Caco-2 (cell line): ENCODE measurements at regions not wholly inside any gene's neighbourhood (a gene's known extent, or its start where the extent isn't known, plus 50 kb on each side); places are given as distances from the start of the nearest gene placed in this dataset.

Experiments
- BruUV-seq: library from RNA; stranded (reverse); fragments of 400-500 nt; replicated peaks from 2 replicates; lab custom pipeline; 2021; lab: Mats Ljungman, UMichigan
- CTCF ChIA-PET: fragments of 300-600 bp; sonication (Branson Sonifier 250); formaldehyde crosslinking; loops from one replicate; lab custom pipeline; 2022; ENCODE audit warnings: antibody characterized with exemption; lab: Charles Lee
- POLR2A ChIA-PET: fragments of 300-600 bp; sonication (Branson Sonifier 250); formaldehyde crosslinking; loops from one replicate; lab custom pipeline; 2022; ENCODE audit warnings: antibody characterized with exemption; lab: Charles Lee
- DNase-seq, 2 experiments: peaks; one replicate each; pipeline versions ENCODE4 v3.0.0 to v3.0.0-alpha.2; 2020 to 2022
- H3K27me3 ChIP-seq: replicated peaks from 2 replicates; pipeline ENCODE4 v1.6.0; 2011; ENCODE audit warnings: low read length; ENCODE audit not compliant: control insufficient read depth, insufficient read depth
- H3K36me3 ChIP-seq: 2 replicates; pipeline ENCODE4 v1.5.1; 2011; ENCODE audit warnings: low read length; ENCODE audit not compliant: control insufficient read depth, insufficient read depth
- H3K4me1 ChIP-seq: fragments of 250-450 bp; sonication (Bioruptor Pico); 2 replicates; pipeline ENCODE4 v1.5.1; 2020; ENCODE audit warnings: mild to moderate bottlenecking
- H3K4me3 ChIP-seq: 2 replicates; pipeline ENCODE4 v1.5.1; 2011; ENCODE audit warnings: low read depth, mild to moderate bottlenecking, control low read depth, low read length
- H3K9me3 ChIP-seq: fragments of 250-450 bp; sonication (Bioruptor Pico); 2 replicates; pipeline ENCODE4 v1.5.1; 2020; ENCODE audit warnings: mild to moderate bottlenecking, moderate library complexity
- H3K27ac Mint-ChIP-seq: one replicate; pipeline ENCODE4 v1.8.0; 2022; ENCODE audit warnings: mixed read lengths; ENCODE audit not compliant: unreplicated experiment
- H3K27me3 Mint-ChIP-seq: one replicate; pipeline ENCODE4 v1.8.0; 2022; ENCODE audit warnings: mixed read lengths; ENCODE audit not compliant: insufficient read depth, unreplicated experiment
- H3K36me3 Mint-ChIP-seq: one replicate; pipeline ENCODE4 v1.8.0; 2022; ENCODE audit warnings: mild to moderate bottlenecking, mixed read lengths; ENCODE audit not compliant: insufficient read depth, unreplicated experiment
- H3K4me1 Mint-ChIP-seq: one replicate; pipeline ENCODE4 v1.8.0; 2022; ENCODE audit warnings: low read depth, mixed read lengths; ENCODE audit not compliant: unreplicated experiment
- H3K4me3 Mint-ChIP-seq: one replicate; pipeline ENCODE4 v1.8.0; 2022; ENCODE audit warnings: mild to moderate bottlenecking, moderate library complexity, mixed read lengths; ENCODE audit not compliant: unreplicated experiment
- H3K9me3 Mint-ChIP-seq: one replicate; pipeline ENCODE4 v1.8.0; 2022; ENCODE audit warnings: mixed read lengths; ENCODE audit not compliant: unreplicated experiment
- CTCF ChIP-seq, 2 experiments: fragments of 200-600 bp in 1 of 2; IDR thresholded peaks; 1 replicate in 1 of 2; 2 replicates in 1 of 2; pipeline versions ENCODE4 v1.5.1 to v1.8.0; 2011 to 2022; ENCODE audit warnings: antibody characterized with exemption in 1 of 2, control low read depth in 1 of 2, inconsistent platforms in 1 of 2, low read depth in 1 of 2, low read length in 1 of 2, mild to moderate bottlenecking in 1 of 2, moderate library complexity in 1 of 2; ENCODE audit not compliant: insufficient read depth in 1 of 2, severe bottlenecking in 1 of 2, unreplicated experiment in 1 of 2
- intact Hi-C: fragments of 100-400 bp; cut with micrococcal nuclease; formaldehyde crosslinking; loops from one replicate; pipeline ENCODE4 v1.10.0; 2022; ENCODE audit not compliant: unreplicated experiment

GRCh38 chr11:104324276-104324675, 160.3 kb upstream of the PDGFD start:
- TF ChIP-seq CTCF (IDR thresholded peaks at IDR 0.05; ENCODE audit: insufficient read depth in 1 of 2, low read depth in 1 of 2, low read length in 1 of 2, severe bottlenecking in 1 of 2, unreplicated experiment in 1 of 2) = no peak
- POLR2A ChIA-PET = no interaction called here
- Mint-ChIP-seq H3K27ac (no peak overlapping the region), H3K9me3 (no peaks in the 10 kb centered on the region), H3K4me1 (no peaks in the 10 kb centered on the region), H3K36me3 (no peaks in the 10 kb centered on the region), H3K4me3 (no peak overlapping the region), H3K27me3 (no peaks in the 10 kb centered on the region)
- no TSS peak for BruUV-seq
- no peak for DNase-seq
- CTCF ChIA-PET = no interaction called here
- intact Hi-C loops = no loop called here
- H3K27me3 ChIP-seq = no peaks in the 10 kb centered on the region
- H3K36me3 ChIP-seq = no peaks in the 10 kb centered on the region
- no peaks in the 10 kb centered on the region for H3K4me1 ChIP-seq
- H3K4me3 ChIP-seq = no peak overlapping the region
- H3K9me3 ChIP-seq = no peaks in the 10 kb centered on the region

GRCh38 chr11:104323841-104324240, 159.9 kb upstream of the PDGFD start:
- POLR2A ChIA-PET = no interaction called here
- Histone ChIP-seq H3K27me3 (no peaks in the 10 kb centered on the region), H3K36me3 (no peaks in the 10 kb centered on the region), H3K4me3 (no peak overlapping the region), H3K4me1 (no peaks in the 10 kb centered on the region), H3K9me3 (no peaks in the 10 kb centered on the region)
- H3K27ac Mint-ChIP-seq = no peak overlapping the region
- no peak overlapping the region for H3K4me3 Mint-ChIP-seq
- no peak for TF ChIP-seq CTCF (IDR thresholded peaks at IDR 0.05; ENCODE audit: insufficient read depth in 1 of 2, low read depth in 1 of 2, low read length in 1 of 2, severe bottlenecking in 1 of 2, unreplicated experiment in 1 of 2)
- CTCF ChIA-PET = no interaction called here
- intact Hi-C loops = no loop called here
- no peaks in the 10 kb centered on the region for H3K27me3 Mint-ChIP-seq
- no TSS peak for BruUV-seq
- DNase-seq = no peak
- H3K36me3 Mint-ChIP-seq = no peaks in the 10 kb centered on the region
- H3K9me3 Mint-ChIP-seq = no peaks in the 10 kb centered on the region
- no peaks in the 10 kb centered on the region for H3K4me1 Mint-ChIP-seq

- H3K36me3 Mint-ChIP-seq = no peaks in the 10 kb centered on the region
- no peaks in the 10 kb centered on the region for H3K27me3 ChIP-seq
- intact Hi-C loops = no loop called here
- no peak for DNase-seq
- H3K36me3 ChIP-seq = no peaks in the 10 kb centered on the region
- no peak overlapping the region for H3K4me3 ChIP-seq
- H3K27ac Mint-ChIP-seq = no peak overlapping the region
- no peaks in the 10 kb centered on the region for H3K4me1 Mint-ChIP-seq
- H3K4me3 Mint-ChIP-seq = no peak overlapping the region
- H3K4me1 ChIP-seq = no peaks in the 10 kb centered on the region
- no peaks in the 10 kb centered on the region for H3K9me3 Mint-ChIP-seq
- POLR2A ChIA-PET = no interaction called here
- no TSS peak for BruUV-seq
- no peaks in the 10 kb centered on the region for H3K27me3 Mint-ChIP-seq
- CTCF ChIA-PET = no interaction called here
- TF ChIP-seq CTCF (IDR thresholded peaks at IDR 0.05; ENCODE audit: insufficient read depth in 1 of 2, low read depth in 1 of 2, low read length in 1 of 2, severe bottlenecking in 1 of 2, unreplicated experiment in 1 of 2) = no peak
- H3K9me3 ChIP-seq = no peaks in the 10 kb centered on the region
These were observed 158.7 kb upstream of the PDGFD start for GRCh38 chr11:104322696-104323095.
